A673 (cell line): ENCODE measurements at regions not wholly inside any gene's neighbourhood (a gene's known extent, or its start where the extent isn't known, plus 50 kb on each side); places are given as distances from the start of the nearest gene placed in this dataset.

ENCODE experiments used
- BruUV-seq: library from RNA; stranded (reverse); fragments of 400-500 nt; replicated peaks from 2 replicates; lab custom pipeline; 2021; lab: Mats Ljungman, UMichigan
- CTCF ChIA-PET: fragments of 300-600 bp; sonication (Branson Sonifier 250); formaldehyde crosslinking; loops from one replicate; lab custom pipeline; 2022; ENCODE audit warnings: antibody characterized with exemption; lab: Charles Lee
- POLR2A ChIA-PET: fragments of 300-600 bp; sonication (Branson Sonifier 250); formaldehyde crosslinking; loops from one replicate; lab custom pipeline; 2022; ENCODE audit warnings: antibody characterized with exemption; ENCODE audit not compliant: low non-redundant PET; lab: Charles Lee
- DNase-seq: peaks from one replicate; pipeline ENCODE4 v3.0.0-alpha.2; 2015; ENCODE audit warnings: low spot score
- H3K27ac ChIP-seq: fragments of 200-600 bp; sonication (generic); 2 replicates; pipeline ENCODE4 v1.5.1; 2016; ENCODE audit warnings: mixed run types, low read depth, mild to moderate bottlenecking, mixed read lengths, antibody characterized with exemption, low read length; ENCODE audit not compliant: poor library complexity, severe bottlenecking
- H3K27me3 ChIP-seq: fragments of 200-600 bp; sonication (generic); replicated peaks from 2 replicates; pipeline ENCODE4 v1.6.1; 2017; ENCODE audit warnings: mixed run types, low read depth, mild to moderate bottlenecking, mixed read lengths, antibody characterized with exemption, low read length; ENCODE audit not compliant: insufficient read depth, poor library complexity
- H3K36me3 ChIP-seq: fragments of 200-600 bp; sonication (generic); 2 replicates; pipeline ENCODE4 v1.6.1; 2016; ENCODE audit warnings: mixed run types, mild to moderate bottlenecking, mixed read lengths, antibody characterized with exemption, low read length; ENCODE audit not compliant: insufficient read depth, poor library complexity, severe bottlenecking
- H3K4me1 ChIP-seq: fragments of 200-600 bp; sonication (generic); 2 replicates; pipeline ENCODE4 v1.6.1; 2017; ENCODE audit warnings: mixed run types, mild to moderate bottlenecking, mixed read lengths, antibody characterized with exemption, low read length; ENCODE audit not compliant: insufficient read depth, poor library complexity, severe bottlenecking
- H3K4me3 ChIP-seq: fragments of 200-600 bp; sonication (generic); 2 replicates; pipeline ENCODE4 v1.5.1; 2016; ENCODE audit warnings: low read depth, mixed run types, mild to moderate bottlenecking, mixed read lengths, low read length; ENCODE audit not compliant: poor library complexity, severe bottlenecking
- H3K9me3 ChIP-seq: fragments of 200-600 bp; sonication (generic); 2 replicates; pipeline ENCODE4 v1.6.1; 2016; ENCODE audit warnings: mixed run types, low read depth, mild to moderate bottlenecking, mixed read lengths, antibody characterized with exemption, low read length; ENCODE audit not compliant: poor library complexity, severe bottlenecking
- CTCF ChIP-seq: fragments of 300-800, 200-600 bp; sonication (generic); conservative IDR thresholded peaks from 2 replicates; pipeline ENCODE4 v1.5.1; 2017; ENCODE audit warnings: low read depth, mild to moderate bottlenecking, antibody characterized with exemption, low read length, moderate library complexity, mixed read lengths
- EZH2 ChIP-seq: fragments of 200-600 bp; sonication (generic); IDR thresholded peaks from 2 replicates; pipeline ENCODE4 v1.6.1; 2017; ENCODE audit warnings: borderline replicate concordance, low read depth, mild to moderate bottlenecking, mixed read lengths, antibody characterized with exemption, low read length; ENCODE audit not compliant: poor library complexity, severe bottlenecking
- intact Hi-C: fragments of 100-400 bp; cut with micrococcal nuclease; formaldehyde crosslinking; loops from one replicate; pipeline ENCODE4 v1.10.0; 2022; ENCODE audit not compliant: unreplicated experiment

- Histone ChIP-seq H3K27ac (no peak overlapping the region), H3K4me3 (no peak overlapping the region), H3K36me3 (no peaks in the 10 kb centered on the region), H3K9me3 (no peaks in the 10 kb centered on the region), H3K4me1 (no peaks in the 10 kb centered on the region), H3K27me3 (no peaks in the 10 kb centered on the region)
- intact Hi-C loops = no loop called here
- ChIA-PET CTCF (no interaction called here), POLR2A (no interaction called here)
- TF ChIP-seq EZH2 (no peak), CTCF (no peak)
- DNase-seq = no peak
- no TSS peak for BruUV-seq
These were observed 49.8 kb upstream of the GADD45A start for GRCh38 chr1:67635055-67635809.
